ENCODE measurements at regions not wholly inside any gene's neighbourhood (a gene's known extent, or its start where the extent isn't known, plus 50 kb on each side); places are given as distances from the start of the nearest gene placed in this dataset.

DNA sequence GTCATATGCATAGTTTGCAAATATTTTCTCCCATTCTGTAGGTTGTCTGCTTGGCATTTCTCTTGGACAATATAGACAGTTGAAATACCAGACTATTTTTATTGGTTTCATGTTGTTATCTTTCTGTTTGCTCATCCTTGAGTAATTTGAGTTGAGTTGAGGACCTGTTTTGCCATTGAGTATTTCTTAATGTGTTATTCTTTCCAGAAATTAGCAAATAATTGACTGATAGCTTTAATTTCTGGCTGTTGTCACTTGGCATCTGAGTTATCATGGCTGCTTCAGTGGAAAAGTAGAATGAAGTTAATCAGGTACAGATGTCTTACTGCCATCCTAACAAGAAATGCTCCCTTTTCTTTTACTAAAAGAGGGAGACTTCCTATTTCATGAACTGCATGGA is 264.8 kb upstream of the DUSP10 start:
- no peak for TF ChIP-seq JUND (IDR thresholded peaks at IDR 0.05)
- no peak for TF ChIP-seq RAD21 (IDR thresholded peaks at IDR 0.05; ENCODE audit: low read depth)
- TF ChIP-seq, protein P1, sequence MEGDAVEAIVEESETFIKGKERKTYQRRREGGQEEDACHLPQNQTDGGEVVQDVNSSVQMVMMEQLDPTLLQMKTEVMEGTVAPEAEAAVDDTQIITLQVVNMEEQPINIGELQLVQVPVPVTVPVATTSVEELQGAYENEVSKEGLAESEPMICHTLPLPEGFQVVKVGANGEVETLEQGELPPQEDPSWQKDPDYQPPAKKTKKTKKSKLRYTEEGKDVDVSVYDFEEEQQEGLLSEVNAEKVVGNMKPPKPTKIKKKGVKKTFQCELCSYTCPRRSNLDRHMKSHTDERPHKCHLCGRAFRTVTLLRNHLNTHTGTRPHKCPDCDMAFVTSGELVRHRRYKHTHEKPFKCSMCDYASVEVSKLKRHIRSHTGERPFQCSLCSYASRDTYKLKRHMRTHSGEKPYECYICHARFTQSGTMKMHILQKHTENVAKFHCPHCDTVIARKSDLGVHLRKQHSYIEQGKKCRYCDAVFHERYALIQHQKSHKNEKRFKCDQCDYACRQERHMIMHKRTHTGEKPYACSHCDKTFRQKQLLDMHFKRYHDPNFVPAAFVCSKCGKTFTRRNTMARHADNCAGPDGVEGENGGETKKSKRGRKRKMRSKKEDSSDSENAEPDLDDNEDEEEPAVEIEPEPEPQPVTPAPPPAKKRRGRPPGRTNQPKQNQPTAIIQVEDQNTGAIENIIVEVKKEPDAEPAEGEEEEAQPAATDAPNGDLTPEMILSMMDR (IDR thresholded peaks at IDR 0.05 in 2 of 3, conservative IDR thresholded peaks at IDR 0.05 in 1 of 3; ENCODE audit: borderline replicate concordance in 1 of 3, insufficient read depth in 1 of 3, low read depth in 2 of 3, low read length in 2 of 3): no peak
- no peak for TF ChIP-seq REST (IDR thresholded peaks at IDR 0.05; ENCODE audit: low read depth)
- no peak for TF ChIP-seq SP1 (IDR thresholded peaks at IDR 0.05; ENCODE audit: low read depth)
- no peak for TF ChIP-seq POLR2A (IDR thresholded peaks at IDR 0.05; ENCODE audit: borderline replicate concordance, extremely low read depth, insufficient read depth, insufficient read length)
- TF ChIP-seq EZH2 (IDR thresholded peaks at IDR 0.05): no peak
- TF ChIP-seq ZFX (IDR thresholded peaks at IDR 0.05): no peak
- TF ChIP-seq POLR2AphosphoS5 (IDR thresholded peaks at IDR 0.05; ENCODE audit: low read depth, low read length): no peak
- no peak for TF ChIP-seq EGR1 (IDR thresholded peaks at IDR 0.05; ENCODE audit: low read depth)
- TF ChIP-seq SIN3A (IDR thresholded peaks at IDR 0.05; ENCODE audit: low read depth): no peak
- TF ChIP-seq YY1 (IDR thresholded peaks at IDR 0.05; ENCODE audit: extremely low read depth, insufficient replicate concordance, low read depth, low read length): no peak

Measured in HCT116 (cell line).